NT2/D1 (cell line): ENCODE measurements at regions not wholly inside any gene's neighbourhood (a gene's known extent, or its start where the extent isn't known, plus 50 kb on each side); places are given as distances from the start of the nearest gene placed in this dataset.
"Not testable (repeated sequence)": the region's sequence is repeated elsewhere in the genome, so short reads cannot be mapped to it uniquely, and the experiment has no call there.

Experiments used
- DNase-seq: peaks from one replicate; pipeline ENCODE4 v3.0.0-alpha.2; 2011; ENCODE audit warnings: low read depth, low spot score
- H3K27me3 ChIP-seq: 2 replicates; pipeline ENCODE4 v1.6.0; 2011; ENCODE audit warnings: mild to moderate bottlenecking; ENCODE audit not compliant: insufficient read length, insufficient read depth
- H3K36me3 ChIP-seq: 2 replicates; pipeline ENCODE4 v1.6.1; 2011; ENCODE audit warnings: mild to moderate bottlenecking, low read length, mixed read lengths; ENCODE audit not compliant: insufficient read depth, insufficient read length
- H3K4me1 ChIP-seq: 2 replicates; pipeline ENCODE4 v1.5.1; 2011; ENCODE audit not compliant: insufficient read depth, insufficient read length
- H3K4me3 ChIP-seq: 2 replicates; pipeline ENCODE4 v1.5.1; 2011; ENCODE audit warnings: low read depth; ENCODE audit not compliant: insufficient read length
- H3K9ac ChIP-seq: 2 replicates; pipeline ENCODE4 v1.6.0; 2011; ENCODE audit warnings: low read depth; ENCODE audit not compliant: insufficient read length
- H3K9me3 ChIP-seq: 2 replicates; pipeline ENCODE4 v1.5.1; 2011; ENCODE audit warnings: mild to moderate bottlenecking, low read length; ENCODE audit not compliant: insufficient read depth
- SUZ12 ChIP-seq: IDR thresholded peaks from 2 replicates; pipeline ENCODE4 v1.6.1; 2011; ENCODE audit not compliant: insufficient read length, insufficient read depth; ENCODE audit errors: extremely low read depth
- YY1 ChIP-seq: IDR thresholded peaks from 2 replicates; pipeline ENCODE4 v1.6.1; 2011; ENCODE audit not compliant: insufficient read length, insufficient read depth
- ZNF274 ChIP-seq: IDR thresholded peaks from 2 replicates; pipeline ENCODE4 v1.6.1; 2011; ENCODE audit warnings: mild to moderate bottlenecking, low read depth, low read length

DNA sequence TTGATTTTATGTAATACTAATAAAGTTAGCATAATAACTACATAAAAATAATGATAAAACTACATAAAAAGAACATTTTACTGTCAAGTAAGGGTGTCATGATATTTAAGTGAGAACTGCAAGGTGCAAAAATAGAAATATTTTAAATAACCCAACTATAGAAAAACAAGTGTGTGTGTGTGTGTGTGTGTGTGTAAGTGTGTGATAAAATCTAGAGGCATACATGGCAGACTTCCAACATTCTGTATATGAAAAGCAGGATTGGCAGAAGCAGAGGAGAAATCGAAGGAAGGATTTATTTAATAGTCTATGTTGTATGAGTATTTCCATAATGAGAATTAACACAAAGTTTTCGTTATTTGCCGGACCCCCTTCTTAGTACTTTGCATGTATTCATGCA is 334.1 kb downstream of the KCNJ2 start:
- Histone ChIP-seq H3K27me3 (no peaks in the 10 kb centered on the region), H3K4me3 (no peak overlapping the region)

DNA sequence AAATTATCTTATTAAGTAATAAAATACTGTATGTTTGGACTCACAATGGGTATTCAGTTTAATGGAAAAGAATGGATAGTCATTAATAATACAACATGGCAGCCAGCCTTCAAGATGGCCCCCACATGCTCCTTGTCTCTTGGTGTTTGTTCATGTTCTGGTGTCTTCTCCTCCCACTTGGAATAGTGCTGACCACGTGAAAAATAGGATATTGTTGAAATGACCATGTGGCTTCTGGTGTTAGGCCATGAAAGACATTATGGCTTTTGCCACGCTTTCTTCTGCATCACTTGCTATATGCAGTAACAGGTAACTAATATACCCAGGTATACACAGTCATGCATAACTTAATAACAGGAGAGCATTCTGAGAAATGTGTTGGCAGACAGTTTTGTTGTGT is 341.0 kb downstream of the KCNJ2 start:
- no peak for DNase-seq
- Histone ChIP-seq H3K36me3 (no peaks in the 10 kb centered on the region), H3K9me3 (no peaks in the 10 kb centered on the region), H3K4me1 (no peaks in the 10 kb centered on the region), H3K27me3 (no peaks in the 10 kb centered on the region), H3K9ac (no peak overlapping the region), H3K4me3 (no peak overlapping the region)
- TF ChIP-seq ZNF274, result no peak
- TF ChIP-seq SUZ12, result no peak
- TF ChIP-seq YY1, result no peak

More for the DNA sequence above, 334.1 kb downstream of the KCNJ2 start:
- no peaks in the 10 kb centered on the region for H3K9me3 ChIP-seq
- H3K4me1 ChIP-seq, result no peaks in the 10 kb centered on the region
- no peak overlapping the region for H3K9ac ChIP-seq
- DNase-seq, result no peak
- no peaks in the 10 kb centered on the region for H3K36me3 ChIP-seq
- TF ChIP-seq YY1 (no peak), ZNF274 (no peak), SUZ12 (no peak)

DNA sequence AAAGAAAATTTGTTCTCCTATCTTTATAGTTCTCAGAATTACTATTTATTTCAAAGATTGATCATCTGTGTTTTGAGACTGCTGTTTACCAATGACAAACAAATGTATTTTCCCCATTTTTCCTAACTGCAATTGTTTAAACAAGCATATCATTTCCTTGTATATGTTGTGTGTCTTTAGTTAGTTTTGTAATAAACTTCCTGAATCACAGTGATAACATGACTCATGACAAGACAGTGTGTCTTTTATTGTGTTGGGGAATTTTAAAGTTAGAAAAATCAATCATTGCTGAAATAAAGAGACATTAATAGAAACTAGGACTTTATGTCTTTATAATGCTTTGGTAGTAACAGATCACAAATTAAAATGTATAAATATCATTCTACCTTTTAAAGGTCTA is 348.5 kb downstream of the KCNJ2 start:
- Histone ChIP-seq H3K27me3 (no peaks in the 10 kb centered on the region), H3K4me1 (no peaks in the 10 kb centered on the region), H3K9ac (no peak overlapping the region), H3K36me3 (no peaks in the 10 kb centered on the region), H3K9me3 (no peaks in the 10 kb centered on the region), H3K4me3 (no peak overlapping the region)
- TF ChIP-seq YY1 (no peak), SUZ12 (no peak), ZNF274 (no peak)
- DNase-seq, result no peak

DNA sequence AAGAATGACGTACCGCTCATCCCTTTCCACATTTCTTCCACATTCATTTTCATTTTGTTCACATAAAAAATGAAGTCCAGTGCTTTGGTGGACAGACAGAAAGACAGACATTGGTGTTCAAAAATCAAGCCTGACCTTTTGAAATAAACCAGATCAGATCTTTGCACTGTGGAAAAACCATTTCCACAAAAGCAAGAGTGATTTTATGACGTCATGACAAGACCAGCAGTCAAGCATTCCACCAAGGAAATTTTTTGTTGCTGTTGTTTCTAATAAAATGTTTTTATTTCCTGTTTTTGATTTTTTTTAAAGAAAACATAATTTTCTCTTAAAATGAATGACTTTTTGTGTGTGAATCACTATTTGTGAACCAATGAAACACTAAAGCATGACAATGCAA is 350.0 kb downstream of the KCNJ2 start:
- Histone ChIP-seq H3K9ac (no peak overlapping the region), H3K4me1 (no peaks in the 10 kb centered on the region), H3K27me3 (no peaks in the 10 kb centered on the region), H3K36me3 (no peaks in the 10 kb centered on the region), H3K9me3 (no peaks in the 10 kb centered on the region), H3K4me3 (no peak overlapping the region)
- DNase-seq, result no peak
- TF ChIP-seq YY1 (no peak), SUZ12 (no peak), ZNF274 (no peak)

DNA sequence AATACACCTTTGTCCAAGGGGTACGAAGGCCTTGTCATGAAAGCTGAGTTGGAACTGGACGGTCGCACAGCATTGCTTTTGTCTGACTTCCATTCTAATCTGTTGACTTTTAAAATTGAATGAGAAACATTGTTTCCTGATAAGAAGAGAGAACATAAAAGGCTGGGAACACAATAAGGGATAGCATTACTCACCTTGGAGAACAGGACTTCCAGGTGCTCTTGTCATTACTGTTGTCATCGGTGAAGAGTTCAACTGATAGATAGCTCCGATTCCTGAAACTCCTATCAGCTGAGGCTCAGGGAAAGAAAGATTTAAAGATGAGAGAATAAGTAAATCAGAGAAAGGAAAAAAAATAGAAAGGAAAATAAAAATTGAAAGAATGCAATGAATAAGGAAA is 351.1 kb downstream of the KCNJ2 start:
- Histone ChIP-seq H3K36me3 (no peaks in the 10 kb centered on the region), H3K9me3 (no peaks in the 10 kb centered on the region), H3K27me3 (no peaks in the 10 kb centered on the region), H3K4me3 (no peak overlapping the region), H3K9ac (no peak overlapping the region), H3K4me1 (no peaks in the 10 kb centered on the region)
- no peak for DNase-seq
- no peak for TF ChIP-seq YY1
- TF ChIP-seq SUZ12, result no peak
- TF ChIP-seq ZNF274, result no peak

DNA sequence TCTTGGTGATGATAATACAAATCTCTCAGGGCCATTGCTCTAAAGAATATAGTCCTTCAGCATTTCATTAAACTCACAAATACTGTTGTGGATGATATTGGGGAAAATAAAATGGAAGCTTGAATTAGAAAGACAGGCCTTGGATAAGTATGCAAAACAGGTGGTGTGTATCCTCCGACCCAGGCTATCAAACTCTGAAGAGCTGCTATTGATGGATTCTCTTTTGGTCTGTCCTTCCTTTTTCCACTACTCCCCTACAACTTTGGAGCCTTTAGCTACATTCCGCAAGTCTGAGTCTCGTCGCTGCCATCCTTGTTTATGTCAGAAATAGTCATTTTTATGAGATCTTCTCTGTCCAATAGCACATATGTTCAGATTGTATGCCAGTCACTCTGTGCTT is 351.6 kb downstream of the KCNJ2 start:
- no peak for DNase-seq
- no peak for TF ChIP-seq SUZ12
- H3K4me3 ChIP-seq, result no peak overlapping the region
- no peaks in the 10 kb centered on the region for H3K4me1 ChIP-seq
- H3K27me3 ChIP-seq, result no peaks in the 10 kb centered on the region
- H3K36me3 ChIP-seq, result no peaks in the 10 kb centered on the region
- no peak overlapping the region for H3K9ac ChIP-seq
- H3K9me3 ChIP-seq, result no peaks in the 10 kb centered on the region

DNA sequence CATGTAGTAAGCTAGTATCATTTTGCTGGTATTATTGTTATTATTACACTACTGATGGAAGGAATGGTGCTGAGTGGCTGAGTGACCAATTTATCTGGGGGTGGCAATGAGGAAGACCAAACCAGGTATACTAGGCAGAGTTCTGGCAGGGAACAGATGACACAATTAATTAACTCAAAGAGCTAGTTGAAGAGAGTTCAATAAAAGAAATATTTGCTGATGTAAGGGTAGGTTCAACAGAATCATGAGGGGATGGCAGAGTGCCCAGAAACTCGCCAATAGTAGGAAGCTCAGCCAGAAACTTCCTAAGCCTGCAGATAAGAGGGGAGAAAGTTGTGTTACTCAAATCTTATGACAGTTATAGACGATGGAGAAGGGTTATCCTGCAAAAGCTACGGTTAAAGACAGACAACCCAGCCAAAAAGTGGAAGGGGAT is 352.5 kb downstream of the KCNJ2 start:
- no peak overlapping the region for H3K9ac ChIP-seq
- TF ChIP-seq SUZ12 (no peak), ZNF274 (no peak), YY1 (no peak)
- H3K27me3 ChIP-seq, result no peaks in the 10 kb centered on the region
- H3K4me1 ChIP-seq, result no peaks in the 10 kb centered on the region
- no peak for DNase-seq
- no peaks in the 10 kb centered on the region for H3K9me3 ChIP-seq
- no peak overlapping the region for H3K4me3 ChIP-seq
- no peaks in the 10 kb centered on the region for H3K36me3 ChIP-seq

DNA sequence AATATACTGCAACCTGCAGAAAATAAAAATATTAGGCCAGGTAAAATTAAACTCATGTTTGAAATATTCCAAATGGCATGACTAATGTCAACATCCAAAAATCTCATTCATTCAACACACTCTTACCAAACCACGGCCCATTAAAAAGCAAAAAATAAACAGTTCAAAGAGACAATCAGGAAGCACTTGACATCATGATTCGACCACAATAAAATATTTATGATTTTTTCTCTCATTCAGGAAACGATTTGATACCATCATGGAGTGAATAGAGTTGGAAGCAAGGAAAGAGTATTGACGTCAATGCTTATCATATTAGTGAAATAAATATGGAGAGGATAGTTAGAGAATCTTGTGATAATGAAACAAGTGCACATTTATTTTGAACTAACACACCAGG is 354.1 kb downstream of the KCNJ2 start:
- no peak for TF ChIP-seq SUZ12
- no peak for TF ChIP-seq YY1
- TF ChIP-seq ZNF274, result no peak
- Histone ChIP-seq H3K36me3 (no peaks in the 10 kb centered on the region), H3K9ac (no peak overlapping the region), H3K4me3 (no peak overlapping the region), H3K27me3 (no peaks in the 10 kb centered on the region), H3K9me3 (no peaks in the 10 kb centered on the region), H3K4me1 (no peaks in the 10 kb centered on the region)
- DNase-seq, result no peak

DNA sequence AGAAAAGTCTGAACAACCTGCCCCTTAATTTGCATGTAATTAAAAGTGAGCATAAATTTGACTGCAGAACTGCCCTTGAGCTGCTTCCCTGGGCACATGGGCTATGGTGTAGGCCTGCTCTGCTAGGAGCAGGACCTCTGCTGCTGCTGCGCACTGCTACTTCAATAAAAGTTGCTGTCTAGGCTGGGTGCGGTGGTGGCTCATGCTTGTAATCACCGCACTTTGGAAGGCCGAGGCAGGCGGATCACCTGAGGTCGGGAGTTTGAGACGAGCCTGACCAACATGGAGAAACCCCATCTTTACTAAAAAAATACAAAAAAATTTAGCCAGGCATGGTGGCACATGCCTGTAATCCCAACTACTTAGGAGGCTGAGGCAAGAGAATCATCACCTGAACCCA is 355.7 kb downstream of the KCNJ2 start:
- not testable (repeated sequence) for H3K36me3 ChIP-seq, H3K4me1 ChIP-seq, H3K4me3 ChIP-seq, H3K27me3 ChIP-seq, H3K9ac ChIP-seq, H3K9me3 ChIP-seq, DNase-seq
